ENCODE measurements at regions not wholly inside any gene's neighbourhood (a gene's known extent, or its start where the extent isn't known, plus 50 kb on each side); places are given as distances from the start of the nearest gene placed in this dataset.

DNA sequence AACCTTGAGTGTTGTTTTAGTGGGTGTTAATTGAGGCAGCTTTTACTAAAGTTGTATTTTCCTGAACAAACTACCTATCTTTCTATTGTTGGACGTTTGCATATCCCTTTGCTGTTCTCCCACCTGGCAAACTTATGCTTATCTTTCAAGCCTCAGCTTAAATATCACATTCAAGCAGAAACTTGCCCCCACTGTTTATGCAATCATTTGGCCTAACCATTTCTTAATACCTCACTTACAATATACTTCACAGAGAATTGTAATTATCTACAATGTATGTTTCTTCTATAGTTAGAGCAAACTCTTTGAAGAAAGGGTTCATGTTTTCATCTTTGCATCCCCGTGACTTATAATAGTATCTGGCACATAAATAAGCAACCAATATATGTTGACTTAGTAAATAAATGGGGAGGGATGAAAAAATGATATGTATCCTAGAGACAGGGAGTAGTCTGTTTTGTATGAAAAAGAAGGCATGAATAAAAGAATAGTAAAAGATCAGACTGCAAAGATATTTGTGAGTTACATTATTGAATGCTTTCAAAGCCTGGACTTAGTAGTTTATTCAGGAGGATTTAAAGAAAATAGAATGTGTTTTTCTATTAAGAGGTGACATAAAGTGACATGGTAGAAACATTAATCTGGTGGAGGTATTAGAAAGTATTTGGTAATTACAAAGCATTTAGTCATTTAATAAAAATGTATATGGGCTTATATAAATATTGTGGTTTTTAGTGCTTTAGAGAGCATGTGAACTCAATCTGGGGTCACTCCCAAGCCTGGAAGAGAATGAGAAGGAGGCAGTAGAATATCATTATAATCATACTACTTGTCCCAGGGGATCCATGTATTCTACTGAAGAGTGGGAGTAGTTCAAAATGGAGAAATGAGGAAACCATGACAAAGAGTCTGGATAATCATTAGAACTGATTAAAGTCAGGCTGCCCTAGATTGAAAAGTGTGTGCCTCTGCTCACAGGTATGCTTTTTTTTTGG lies 60.0 kb upstream of the DCBLD2 start (continued):
- TF ChIP-seq, protein P1, sequence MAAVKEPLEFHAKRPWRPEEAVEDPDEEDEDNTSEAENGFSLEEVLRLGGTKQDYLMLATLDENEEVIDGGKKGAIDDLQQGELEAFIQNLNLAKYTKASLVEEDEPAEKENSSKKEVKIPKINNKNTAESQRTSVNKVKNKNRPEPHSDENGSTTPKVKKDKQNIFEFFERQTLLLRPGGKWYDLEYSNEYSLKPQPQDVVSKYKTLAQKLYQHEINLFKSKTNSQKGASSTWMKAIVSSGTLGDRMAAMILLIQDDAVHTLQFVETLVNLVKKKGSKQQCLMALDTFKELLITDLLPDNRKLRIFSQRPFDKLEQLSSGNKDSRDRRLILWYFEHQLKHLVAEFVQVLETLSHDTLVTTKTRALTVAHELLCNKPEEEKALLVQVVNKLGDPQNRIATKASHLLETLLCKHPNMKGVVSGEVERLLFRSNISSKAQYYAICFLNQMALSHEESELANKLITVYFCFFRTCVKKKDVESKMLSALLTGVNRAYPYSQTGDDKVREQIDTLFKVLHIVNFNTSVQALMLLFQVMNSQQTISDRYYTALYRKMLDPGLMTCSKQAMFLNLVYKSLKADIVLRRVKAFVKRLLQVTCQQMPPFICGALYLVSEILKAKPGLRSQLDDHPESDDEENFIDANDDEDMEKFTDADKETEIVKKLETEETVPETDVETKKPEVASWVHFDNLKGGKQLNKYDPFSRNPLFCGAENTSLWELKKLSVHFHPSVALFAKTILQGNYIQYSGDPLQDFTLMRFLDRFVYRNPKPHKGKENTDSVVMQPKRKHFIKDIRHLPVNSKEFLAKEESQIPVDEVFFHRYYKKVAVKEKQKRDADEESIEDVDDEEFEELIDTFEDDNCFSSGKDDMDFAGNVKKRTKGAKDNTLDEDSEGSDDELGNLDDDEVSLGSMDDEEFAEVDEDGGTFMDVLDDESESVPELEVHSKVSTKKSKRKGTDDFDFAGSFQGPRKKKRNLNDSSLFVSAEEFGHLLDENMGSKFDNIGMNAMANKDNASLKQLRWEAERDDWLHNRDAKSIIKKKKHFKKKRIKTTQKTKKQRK (IDR thresholded peaks at IDR 0.05; ENCODE audit: low read depth, low read length), result no peak
- TF ChIP-seq, protein P2, sequence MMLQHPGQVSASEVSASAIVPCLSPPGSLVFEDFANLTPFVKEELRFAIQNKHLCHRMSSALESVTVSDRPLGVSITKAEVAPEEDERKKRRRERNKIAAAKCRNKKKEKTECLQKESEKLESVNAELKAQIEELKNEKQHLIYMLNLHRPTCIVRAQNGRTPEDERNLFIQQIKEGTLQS (IDR thresholded peaks at IDR 0.05; ENCODE audit: borderline replicate concordance, extremely low read depth, low read depth, low read length), result no peak
- TF ChIP-seq PML (IDR thresholded peaks at IDR 0.05; ENCODE audit: low read length), result no peak

DNA sequence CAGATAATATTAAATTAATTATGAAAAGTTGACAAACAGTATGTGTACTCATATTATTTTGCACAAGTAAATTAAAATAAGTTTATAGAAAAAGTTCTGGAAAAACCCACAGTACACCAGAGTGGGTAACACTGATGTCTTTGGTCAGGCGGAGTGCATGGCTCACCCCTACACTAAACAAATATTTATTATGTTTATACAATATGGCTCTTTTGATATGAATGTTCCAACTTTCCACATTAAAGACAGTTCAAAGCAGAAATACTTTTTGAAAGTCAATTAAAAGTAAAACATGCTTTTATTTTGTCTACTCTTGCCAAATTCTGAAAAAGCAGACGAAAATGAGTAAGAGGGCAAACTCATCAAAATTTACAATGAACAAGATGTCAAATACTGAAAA lies 56.2 kb upstream of the DCBLD2 start:
- ChIA-PET CTCF (no interaction called here), SMC1A (ENCODE audit: uncharacterized antibody, unreplicated experiment) (no interaction called here), POLR2A (no interaction called here), RAD21 (ENCODE audit: unreplicated experiment) (no interaction called here)
- FAIRE-seq (no peak), DNase-seq (ENCODE audit: low read depth, low spot score) (no peak), ATAC-seq (no peak)
- BruUV-seq (replicated peaks), result no TSS peak
- Histone ChIP-seq H3K9ac (ENCODE audit: control insufficient read depth, insufficient read depth, low read length) (no peak overlapping the region), H3K27ac (ENCODE audit: control insufficient read depth, insufficient read depth) (no peak overlapping the region), H3K4me3 (no peak overlapping the region), H2AFZ (ENCODE audit: control insufficient read depth, low read depth, low read length) (no peak overlapping the region), H3K9me3 (replicated peaks; ENCODE audit: control insufficient read depth, insufficient read depth, low read length) (no peaks in the 10 kb centered on the region), H3K27me3 (replicated peaks in 1 of 2; ENCODE audit: control insufficient read depth in 2 of 2, insufficient read depth in 2 of 2, low read length in 1 of 2) (no peaks in the 10 kb centered on the region; a peak in 1 of 4 replicates), H3K4me1 (ENCODE audit: control insufficient read depth, insufficient read depth, low read length) (no peaks in the 10 kb centered on the region), H3K36me3 (ENCODE audit: control insufficient read depth in 2 of 2, insufficient read depth in 2 of 2, low read length in 1 of 2) (no peaks in the 10 kb centered on the region), H3K79me2 (ENCODE audit: control insufficient read depth, insufficient read depth, low read length) (no peaks in the 10 kb centered on the region), H3K4me2 (ENCODE audit: control insufficient read depth, insufficient read depth) (no peak overlapping the region), H4K20me1 (ENCODE audit: control insufficient read depth, insufficient read depth) (no peaks in the 10 kb centered on the region)
- 50% methylated on average over 2 of the region's 2 CpGs for WGBS (ENCODE audit: insufficient coverage, insufficient replicate concordance, low lambda C conversion rate, missing lambda C conversion rate)
- intact Hi-C loops (cut with micrococcal nuclease; ENCODE audit: unreplicated experiment) (no loop called here), in situ Hi-C loops (cut with MboI) (no loop called here)
- no peak for TF ChIP-seq CREM (IDR thresholded peaks at IDR 0.05; ENCODE audit: low read depth)
- TF ChIP-seq ASH2L (IDR thresholded peaks at IDR 0.05; ENCODE audit: borderline replicate concordance, low read depth), result no peak
- no peak for TF ChIP-seq PML (IDR thresholded peaks at IDR 0.05; ENCODE audit: low read length)
- no peak for TF ChIP-seq RB1 (IDR thresholded peaks at IDR 0.05; ENCODE audit: borderline replicate concordance)
- TF ChIP-seq, protein P3, sequence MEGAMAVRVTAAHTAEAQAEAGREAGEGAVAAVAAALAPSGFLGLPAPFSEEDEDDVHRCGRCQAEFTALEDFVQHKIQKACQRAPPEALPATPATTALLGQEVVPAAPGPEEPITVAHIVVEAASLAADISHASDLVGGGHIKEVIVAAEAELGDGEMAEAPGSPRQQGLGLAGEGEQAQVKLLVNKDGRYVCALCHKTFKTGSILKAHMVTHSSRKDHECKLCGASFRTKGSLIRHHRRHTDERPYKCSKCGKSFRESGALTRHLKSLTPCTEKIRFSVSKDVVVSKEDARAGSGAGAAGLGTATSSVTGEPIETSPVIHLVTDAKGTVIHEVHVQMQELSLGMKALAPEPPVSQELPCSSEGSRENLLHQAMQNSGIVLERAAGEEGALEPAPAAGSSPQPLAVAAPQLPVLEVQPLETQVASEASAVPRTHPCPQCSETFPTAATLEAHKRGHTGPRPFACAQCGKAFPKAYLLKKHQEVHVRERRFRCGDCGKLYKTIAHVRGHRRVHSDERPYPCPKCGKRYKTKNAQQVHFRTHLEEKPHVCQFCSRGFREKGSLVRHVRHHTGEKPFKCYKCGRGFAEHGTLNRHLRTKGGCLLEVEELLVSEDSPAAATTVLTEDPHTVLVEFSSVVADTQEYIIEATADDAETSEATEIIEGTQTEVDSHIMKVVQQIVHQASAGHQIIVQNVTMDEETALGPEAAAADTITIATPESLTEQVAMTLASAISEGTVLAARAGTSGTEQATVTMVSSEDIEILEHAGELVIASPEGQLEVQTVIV (IDR thresholded peaks at IDR 0.05; ENCODE audit: borderline replicate concordance, partially characterized antibody), result no peak
- TF ChIP-seq, protein P4, sequence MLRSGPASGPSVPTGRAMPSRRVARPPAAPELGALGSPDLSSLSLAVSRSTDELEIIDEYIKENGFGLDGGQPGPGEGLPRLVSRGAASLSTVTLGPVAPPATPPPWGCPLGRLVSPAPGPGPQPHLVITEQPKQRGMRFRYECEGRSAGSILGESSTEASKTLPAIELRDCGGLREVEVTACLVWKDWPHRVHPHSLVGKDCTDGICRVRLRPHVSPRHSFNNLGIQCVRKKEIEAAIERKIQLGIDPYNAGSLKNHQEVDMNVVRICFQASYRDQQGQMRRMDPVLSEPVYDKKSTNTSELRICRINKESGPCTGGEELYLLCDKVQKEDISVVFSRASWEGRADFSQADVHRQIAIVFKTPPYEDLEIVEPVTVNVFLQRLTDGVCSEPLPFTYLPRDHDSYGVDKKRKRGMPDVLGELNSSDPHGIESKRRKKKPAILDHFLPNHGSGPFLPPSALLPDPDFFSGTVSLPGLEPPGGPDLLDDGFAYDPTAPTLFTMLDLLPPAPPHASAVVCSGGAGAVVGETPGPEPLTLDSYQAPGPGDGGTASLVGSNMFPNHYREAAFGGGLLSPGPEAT (IDR thresholded peaks at IDR 0.05; ENCODE audit: low read depth), result no peak
- no peak for TF ChIP-seq JUND (IDR thresholded peaks at IDR 0.05; ENCODE audit: low read depth, low read length)
- no peak for TF ChIP-seq SREBF2 (IDR thresholded peaks at IDR 0.05; ENCODE audit: low read length)
- TF ChIP-seq, protein P5, sequence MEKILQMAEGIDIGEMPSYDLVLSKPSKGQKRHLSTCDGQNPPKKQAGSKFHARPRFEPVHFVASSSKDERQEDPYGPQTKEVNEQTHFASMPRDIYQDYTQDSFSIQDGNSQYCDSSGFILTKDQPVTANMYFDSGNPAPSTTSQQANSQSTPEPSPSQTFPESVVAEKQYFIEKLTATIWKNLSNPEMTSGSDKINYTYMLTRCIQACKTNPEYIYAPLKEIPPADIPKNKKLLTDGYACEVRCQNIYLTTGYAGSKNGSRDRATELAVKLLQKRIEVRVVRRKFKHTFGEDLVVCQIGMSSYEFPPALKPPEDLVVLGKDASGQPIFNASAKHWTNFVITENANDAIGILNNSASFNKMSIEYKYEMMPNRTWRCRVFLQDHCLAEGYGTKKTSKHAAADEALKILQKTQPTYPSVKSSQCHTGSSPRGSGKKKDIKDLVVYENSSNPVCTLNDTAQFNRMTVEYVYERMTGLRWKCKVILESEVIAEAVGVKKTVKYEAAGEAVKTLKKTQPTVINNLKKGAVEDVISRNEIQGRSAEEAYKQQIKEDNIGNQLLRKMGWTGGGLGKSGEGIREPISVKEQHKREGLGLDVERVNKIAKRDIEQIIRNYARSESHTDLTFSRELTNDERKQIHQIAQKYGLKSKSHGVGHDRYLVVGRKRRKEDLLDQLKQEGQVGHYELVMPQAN (conservative IDR thresholded peaks at IDR 0.05), result no peak
